ENCODE measurements at regions not wholly inside any gene's neighbourhood (a gene's known extent, or its start where the extent isn't known, plus 50 kb on each side); places are given as distances from the start of the nearest gene placed in this dataset.

DNA sequence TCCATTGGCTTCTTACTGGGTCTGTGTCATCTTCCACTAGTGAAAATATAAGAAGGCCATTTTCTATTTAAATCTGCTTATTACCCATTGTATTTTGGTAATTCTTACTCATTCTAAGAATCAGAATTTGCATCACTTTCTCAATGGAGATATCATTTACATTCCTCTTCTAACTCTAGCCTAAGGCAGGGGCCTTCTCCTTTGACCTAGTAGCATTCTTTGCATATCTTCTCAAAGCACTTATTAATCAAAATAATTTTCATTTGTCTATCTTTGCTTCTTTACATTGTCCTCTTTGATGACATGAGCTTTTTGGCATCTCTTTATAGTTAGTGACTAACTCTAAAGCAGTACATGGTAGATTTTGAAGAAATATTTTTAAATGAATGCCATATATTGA, 400.9 kb upstream of the SEMA3D start:
- in situ Hi-C loops (cut with MboI; ENCODE audit: low sequenced_read_pairs in 4 of 4) = no loop called here
- Histone ChIP-seq H3K4me1 (no peaks in the 10 kb centered on the region), H3K27ac (no peak overlapping the region), H3K27me3 (no peaks in the 10 kb centered on the region), H3K36me3 (no peaks in the 10 kb centered on the region), H3K9me3 (no peaks in the 10 kb centered on the region), H3K4me3 (no peak overlapping the region)
- intact Hi-C loops (cut with DNase I; ENCODE audit: low total_unique reads) = no loop called here
- no peak for TF ChIP-seq POLR2A (IDR thresholded peaks at IDR 0.05)
- TF ChIP-seq, protein P1, sequence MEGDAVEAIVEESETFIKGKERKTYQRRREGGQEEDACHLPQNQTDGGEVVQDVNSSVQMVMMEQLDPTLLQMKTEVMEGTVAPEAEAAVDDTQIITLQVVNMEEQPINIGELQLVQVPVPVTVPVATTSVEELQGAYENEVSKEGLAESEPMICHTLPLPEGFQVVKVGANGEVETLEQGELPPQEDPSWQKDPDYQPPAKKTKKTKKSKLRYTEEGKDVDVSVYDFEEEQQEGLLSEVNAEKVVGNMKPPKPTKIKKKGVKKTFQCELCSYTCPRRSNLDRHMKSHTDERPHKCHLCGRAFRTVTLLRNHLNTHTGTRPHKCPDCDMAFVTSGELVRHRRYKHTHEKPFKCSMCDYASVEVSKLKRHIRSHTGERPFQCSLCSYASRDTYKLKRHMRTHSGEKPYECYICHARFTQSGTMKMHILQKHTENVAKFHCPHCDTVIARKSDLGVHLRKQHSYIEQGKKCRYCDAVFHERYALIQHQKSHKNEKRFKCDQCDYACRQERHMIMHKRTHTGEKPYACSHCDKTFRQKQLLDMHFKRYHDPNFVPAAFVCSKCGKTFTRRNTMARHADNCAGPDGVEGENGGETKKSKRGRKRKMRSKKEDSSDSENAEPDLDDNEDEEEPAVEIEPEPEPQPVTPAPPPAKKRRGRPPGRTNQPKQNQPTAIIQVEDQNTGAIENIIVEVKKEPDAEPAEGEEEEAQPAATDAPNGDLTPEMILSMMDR (IDR thresholded peaks at IDR 0.05 in 4 of 5, conservative IDR thresholded peaks at IDR 0.05 in 1 of 5) = no peak
- DNase-seq = no peak
- no peak for ATAC-seq

DNA sequence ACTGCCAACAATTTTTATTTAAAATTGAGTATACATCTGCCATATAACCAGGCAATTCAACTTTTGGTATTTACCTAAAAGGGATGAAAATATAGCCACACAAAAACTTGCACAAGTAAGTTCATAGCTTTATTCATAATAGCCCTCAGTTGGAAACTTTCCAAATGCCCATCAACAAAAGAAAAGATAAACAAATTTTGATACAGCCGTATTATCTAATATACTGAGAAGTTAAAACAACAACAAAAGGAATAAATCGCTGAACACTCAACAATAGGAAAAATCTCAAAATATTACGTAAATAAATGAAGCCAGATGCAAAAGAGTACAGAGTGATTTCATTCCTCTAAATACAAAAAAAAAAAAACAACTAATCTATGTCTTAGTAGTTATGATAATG, 399.2 kb upstream of the SEMA3D start:
- ATAC-seq (no peak), DNase-seq (no peak)
- Histone ChIP-seq H3K9me3 (no peaks in the 10 kb centered on the region), H3K4me1 (no peaks in the 10 kb centered on the region), H3K27me3 (no peaks in the 10 kb centered on the region), H3K36me3 (no peaks in the 10 kb centered on the region), H3K27ac (no peak overlapping the region), H3K4me3 (no peak overlapping the region)
- in situ Hi-C loops (cut with MboI; ENCODE audit: low sequenced_read_pairs in 4 of 4) = no loop called here
- intact Hi-C loops (cut with DNase I; ENCODE audit: low total_unique reads) = no loop called here
- TF ChIP-seq, protein P1 (IDR thresholded peaks at IDR 0.05 in 4 of 5, conservative IDR thresholded peaks at IDR 0.05 in 1 of 5) = no peak
- no peak for TF ChIP-seq POLR2A (IDR thresholded peaks at IDR 0.05)

DNA sequence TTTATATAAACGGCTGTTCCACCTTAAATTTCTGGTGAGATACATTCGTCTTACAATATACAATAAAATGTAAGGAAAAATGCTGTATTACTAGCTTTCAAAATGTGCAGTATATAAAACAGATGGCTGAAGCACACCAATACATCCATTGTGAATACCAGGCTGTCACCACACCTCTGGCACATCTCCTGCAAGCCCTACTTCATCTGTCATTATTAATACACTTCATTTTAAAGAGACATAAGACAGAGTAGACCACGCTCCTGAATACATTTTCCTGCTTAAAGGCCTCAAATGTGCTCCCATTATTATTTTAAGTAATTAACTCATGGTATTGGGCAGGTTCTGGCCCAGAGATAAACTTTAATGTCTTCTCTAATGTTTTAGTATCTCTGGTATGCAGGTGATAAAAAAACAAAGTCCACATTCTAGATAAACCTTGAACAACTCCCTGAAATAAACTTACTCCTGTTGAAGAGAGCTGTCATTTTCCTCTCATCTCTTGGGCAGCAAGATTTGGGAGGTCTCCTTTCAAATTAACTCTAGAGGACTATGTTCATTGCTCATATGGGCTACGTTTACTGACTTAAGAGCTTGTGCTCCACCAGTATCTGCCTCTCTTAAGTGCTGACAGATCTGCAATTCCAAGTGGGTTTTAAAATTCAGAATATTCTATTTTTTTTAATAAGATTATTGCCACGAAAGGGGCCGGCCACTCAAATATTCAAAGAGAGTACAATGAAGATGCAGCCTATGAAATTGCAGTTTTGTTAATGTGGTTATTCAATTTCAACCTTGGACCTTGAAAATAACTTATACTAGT, 396.5 kb upstream of the SEMA3D start:
- H3K27ac ChIP-seq = no peak overlapping the region
- DNase-seq = no peak
- H3K9me3 ChIP-seq = no peaks in the 10 kb centered on the region
- H3K4me1 ChIP-seq = no peaks in the 10 kb centered on the region
- H3K4me3 ChIP-seq = no peak overlapping the region
- in situ Hi-C loops (cut with MboI; ENCODE audit: low sequenced_read_pairs in 4 of 4) (no loop called here), intact Hi-C loops (cut with DNase I; ENCODE audit: low total_unique reads) (no loop called here)
- no peak for ATAC-seq
- no peaks in the 10 kb centered on the region for H3K27me3 ChIP-seq
- H3K36me3 ChIP-seq = no peaks in the 10 kb centered on the region
- no peak for TF ChIP-seq POLR2A (IDR thresholded peaks at IDR 0.05)

DNA sequence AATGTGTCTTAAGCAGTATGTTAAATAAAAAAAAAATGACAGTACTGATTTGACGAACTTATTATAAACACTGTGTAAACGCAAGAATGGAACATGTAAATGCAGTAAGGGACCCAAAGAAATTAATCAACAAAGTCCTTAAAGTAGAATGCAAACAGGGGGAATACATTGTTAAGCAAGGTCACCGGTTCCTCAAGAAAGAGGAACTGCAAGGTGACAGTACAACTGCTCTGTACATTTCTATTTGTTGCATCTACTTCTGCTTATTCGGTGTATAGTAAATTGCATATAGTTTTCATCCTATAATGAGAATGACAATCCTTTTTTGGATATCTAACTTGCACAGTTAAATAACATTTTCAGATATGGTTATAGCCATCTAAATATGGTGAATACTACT, 387.0 kb upstream of the SEMA3D start:
- Histone ChIP-seq H3K27ac (no peak overlapping the region), H3K4me1 (no peaks in the 10 kb centered on the region), H3K9me3 (no peaks in the 10 kb centered on the region), H3K36me3 (no peaks in the 10 kb centered on the region), H3K27me3 (no peaks in the 10 kb centered on the region), H3K4me3 (no peak overlapping the region)
- no peak for TF ChIP-seq POLR2A (IDR thresholded peaks at IDR 0.05)
- TF ChIP-seq, protein P1 (IDR thresholded peaks at IDR 0.05 in 4 of 5, conservative IDR thresholded peaks at IDR 0.05 in 1 of 5) = no peak
- DNase-seq (no peak), ATAC-seq (no peak)
- intact Hi-C loops (cut with DNase I; ENCODE audit: low total_unique reads) = no loop called here
- in situ Hi-C loops (cut with MboI; ENCODE audit: low sequenced_read_pairs in 4 of 4) = loop anchor here in 2 of 4 donors (25.0 kb wide), 1 partner anchor 537 kb away; no protein-coding TSS in a partner anchor

DNA sequence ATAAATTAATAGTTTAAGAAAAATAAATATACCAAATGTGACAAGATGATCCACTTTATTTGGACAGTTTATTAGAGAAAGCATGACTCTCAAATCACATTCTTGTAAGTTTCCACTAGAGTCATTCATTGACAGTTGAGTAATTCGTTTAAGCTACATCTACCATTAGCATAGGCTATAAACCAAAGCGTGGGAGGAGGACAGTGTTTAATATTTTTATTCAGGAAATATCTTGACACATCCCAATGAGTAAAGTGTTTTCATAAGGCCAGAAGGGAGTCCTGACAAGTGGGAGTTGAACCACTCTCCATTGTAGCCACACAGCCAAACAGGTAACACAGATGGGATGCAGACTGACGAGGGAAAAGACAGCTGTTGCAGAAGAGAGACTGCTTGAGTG, 386.5 kb upstream of the SEMA3D start:
- no peak for DNase-seq
- in situ Hi-C loops (cut with MboI; ENCODE audit: low sequenced_read_pairs in 4 of 4) = loop anchor here in 2 of 4 donors (25.0 kb wide), 1 partner anchor 536 kb away; no protein-coding TSS in a partner anchor
- intact Hi-C loops (cut with DNase I; ENCODE audit: low total_unique reads) = no loop called here
- ATAC-seq = no peak
- no peak for TF ChIP-seq POLR2A (IDR thresholded peaks at IDR 0.05)
- TF ChIP-seq, protein P1 (IDR thresholded peaks at IDR 0.05 in 4 of 5, conservative IDR thresholded peaks at IDR 0.05 in 1 of 5) = no peak
- Histone ChIP-seq H3K27me3 (no peaks in the 10 kb centered on the region), H3K27ac (no peak overlapping the region), H3K36me3 (no peaks in the 10 kb centered on the region), H3K4me1 (no peaks in the 10 kb centered on the region), H3K9me3 (no peaks in the 10 kb centered on the region), H3K4me3 (no peak overlapping the region)
